ENCODE measurements at regions not wholly inside any gene's neighbourhood (a gene's known extent, or its start where the extent isn't known, plus 50 kb on each side); places are given as distances from the start of the nearest gene placed in this dataset.

DNA sequence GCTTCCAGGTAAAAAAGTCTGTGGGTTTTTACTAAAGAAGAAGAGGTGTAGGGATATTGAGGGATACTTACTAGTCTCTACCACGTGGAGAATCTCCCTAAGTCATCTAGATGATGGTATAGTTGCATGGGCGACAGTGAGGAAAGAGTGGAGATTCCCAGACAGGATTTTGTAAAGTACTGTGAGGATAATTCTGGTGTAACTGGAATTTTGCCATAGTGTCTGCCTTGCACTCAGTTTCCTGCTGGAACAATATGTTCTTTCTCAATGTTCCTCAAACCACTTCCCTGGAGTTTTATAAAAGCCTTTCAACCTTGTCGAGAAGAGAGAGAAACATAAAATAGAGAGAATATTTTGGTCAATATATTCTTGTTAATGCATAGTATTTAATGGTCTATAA, 95.1 kb upstream of the WLS start:
- no peak overlapping the region for H3K23ac ChIP-seq (ENCODE audit: low read depth, low read length)
- no peaks in the 10 kb centered on the region; the same call in 1 of the 2 replicates for H4K20me1 ChIP-seq (ENCODE audit: insufficient read depth, low read length)
- peak overlapping the region; percentile 27 for H2BK5ac ChIP-seq (ENCODE audit: low read depth, low read length, poor library complexity, severe bottlenecking)
- ATAC-seq (ENCODE audit: low read depth) (no peak), DNase-seq (peak; percentile 27)
- H2BK120ac ChIP-seq (ENCODE audit: low read depth, low read length) = peak overlapping the region; percentile 72; the same call in 1 of the 2 replicates
- peak overlapping the region; percentile 82 for H2BK20ac ChIP-seq (ENCODE audit: low read depth, low read length)
- no peak overlapping the region for H3K9ac ChIP-seq (ENCODE audit: low read depth, low read length)
- H3K4me3 ChIP-seq (ENCODE audit: insufficient read depth, low read depth, low read length) = no peak overlapping the region
- H2AK5ac ChIP-seq (ENCODE audit: low read depth, low read length) = no peak overlapping the region
- no peak overlapping the region for H2AK9ac ChIP-seq (replicated peaks; ENCODE audit: low read depth, low read length, poor library complexity)
- no peak overlapping the region for H3K56ac ChIP-seq (ENCODE audit: extremely low read depth, insufficient read depth, low read length)
- H2AFZ ChIP-seq (replicated peaks; ENCODE audit: low read length, poor library complexity) = no peak overlapping the region
- H2BK15ac ChIP-seq (ENCODE audit: low read depth, low read length) = peak overlapping the region; percentile 87; the same call in 1 of the 3 replicates
- peak overlapping the region; percentile 47; the same call in 1 of the 2 replicates for H3K4ac ChIP-seq (ENCODE audit: low read depth, low read length)
- no peak overlapping the region; the same call in 1 of the 2 replicates for H3K14ac ChIP-seq (replicated peaks; ENCODE audit: low read depth, low read length)
- dilution Hi-C loops (cut with HindIII; ENCODE audit: low sequenced_read_pairs, unreplicated experiment) = no loop called here
- no peaks in the 10 kb centered on the region for H3K36me3 ChIP-seq (ENCODE audit: control insufficient read depth, insufficient read depth, low read length)
- intact Hi-C loops (cut with micrococcal nuclease) = no loop called here
- no peaks in the 10 kb centered on the region for H3K27me3 ChIP-seq (ENCODE audit: control insufficient read depth, insufficient read depth, low read length)
- peak overlapping the region in 1 of 2 experiments; percentile 44; a peak in 2 of 4 replicates for H4K8ac ChIP-seq (ENCODE audit: low read depth in 2 of 2, low read length in 2 of 2)
- H3K4me2 ChIP-seq (ENCODE audit: low read depth, low read length) = no peak overlapping the region
- no peaks in the 10 kb centered on the region for H3K79me1 ChIP-seq (ENCODE audit: low read depth in 1 of 2, low read length in 2 of 2)
- POLR2A ChIA-PET (ENCODE audit: unreplicated experiment) = no interaction called here
- peak overlapping the region; percentile 15; the same call in 1 of the 2 replicates for H3K18ac ChIP-seq (ENCODE audit: low read depth, low read length)
- no peak overlapping the region for H4K5ac ChIP-seq (ENCODE audit: low read depth, low read length)
- H3K27ac ChIP-seq (ENCODE audit: insufficient read depth, low read length) = no peak overlapping the region
- H4K91ac ChIP-seq (ENCODE audit: insufficient read depth, low read depth, low read length) = no peak overlapping the region
- in situ Hi-C loops (cut with MboI; ENCODE audit: low sequenced_read_pairs) = no loop called here
- WGBS, 2 experiments (ENCODE audit: extremely low coverage in 2 of 2, insufficient read length in 1 of 2) = no CpG with 5 or more reads among the region's 3 CpGs
- H3K9me3 ChIP-seq (ENCODE audit: control insufficient read depth, insufficient read depth, low read length) = no peaks in the 10 kb centered on the region
- BruUV-seq (replicated peaks) = no TSS peak
- TF ChIP-seq SMC3 (IDR thresholded peaks at IDR 0.05; ENCODE audit: low read depth, low read length) (no peak), RAD21 (IDR thresholded peaks at IDR 0.05; ENCODE audit: low read length) (no peak), RCOR1 (IDR thresholded peaks at IDR 0.05; ENCODE audit: insufficient replicate concordance, low read length) (no peak)
- TF ChIP-seq, protein P1, sequence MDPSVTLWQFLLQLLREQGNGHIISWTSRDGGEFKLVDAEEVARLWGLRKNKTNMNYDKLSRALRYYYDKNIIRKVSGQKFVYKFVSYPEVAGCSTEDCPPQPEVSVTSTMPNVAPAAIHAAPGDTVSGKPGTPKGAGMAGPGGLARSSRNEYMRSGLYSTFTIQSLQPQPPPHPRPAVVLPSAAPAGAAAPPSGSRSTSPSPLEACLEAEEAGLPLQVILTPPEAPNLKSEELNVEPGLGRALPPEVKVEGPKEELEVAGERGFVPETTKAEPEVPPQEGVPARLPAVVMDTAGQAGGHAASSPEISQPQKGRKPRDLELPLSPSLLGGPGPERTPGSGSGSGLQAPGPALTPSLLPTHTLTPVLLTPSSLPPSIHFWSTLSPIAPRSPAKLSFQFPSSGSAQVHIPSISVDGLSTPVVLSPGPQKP (IDR thresholded peaks at IDR 0.05; ENCODE audit: borderline replicate concordance, low read depth, low read length) = no peak
- H3K9me1 ChIP-seq (ENCODE audit: insufficient read depth, low read length) = peaks cover 13% of the 10 kb centered on the region
- H3K4me1 ChIP-seq (ENCODE audit: control insufficient read depth, insufficient read depth, low read length) = peaks cover 33% of the 10 kb centered on the region
- CTCF ChIA-PET = no interaction called here

Data from IMR-90 (cell line).